A549 (cell line): ENCODE measurements at regions not wholly inside any gene's neighbourhood (a gene's known extent, or its start where the extent isn't known, plus 50 kb on each side); places are given as distances from the start of the nearest gene placed in this dataset.

ENCODE experiments used
- ESRRA ChIP-seq: fragments of 150-350 bp; IDR thresholded peaks from 2 replicates; pipeline ENCODE4 v1.6.1; 2014; ENCODE audit warnings: mild to moderate bottlenecking, low read length, borderline replicate concordance
- KDM1A ChIP-seq: fragments of 200-600 bp; sonication (generic); IDR thresholded peaks from 2 replicates; pipeline ENCODE4 v1.6.1; 2016; ENCODE audit warnings: low read depth, mild to moderate bottlenecking
- MAX ChIP-seq: IDR thresholded peaks from 2 replicates; pipeline ENCODE4 v1.6.1; 2012
- MYC ChIP-seq: IDR thresholded peaks from 2 replicates; pipeline ENCODE4 v1.6.1; 2012; ENCODE audit warnings: mild to moderate bottlenecking, inconsistent platforms, low read length, improper control_type of control experiment, borderline replicate concordance
- RCOR1 ChIP-seq: fragments of 150-350 bp; IDR thresholded peaks from 2 replicates; pipeline ENCODE4 v1.6.1; 2014; ENCODE audit warnings: antibody characterized with exemption, low read length, low read depth
- RNF2 ChIP-seq: fragments of 200-600 bp; sonication (generic); IDR thresholded peaks from 2 replicates; pipeline ENCODE4 v1.6.1; 2016; ENCODE audit warnings: low read depth, mild to moderate bottlenecking, antibody characterized with exemption, moderate library complexity, borderline replicate concordance
- SREBF2 ChIP-seq: fragments of 450-650 bp; IDR thresholded peaks from 2 replicates; pipeline ENCODE4 v1.6.1; 2014; ENCODE audit warnings: mild to moderate bottlenecking, moderate library complexity
- TF ChIP-seq, protein P1 (sequence below): fragments of >200 bp; sonication (Bioruptor Twin); formaldehyde crosslinking; IDR thresholded peaks from 3 replicates; pipeline ENCODE4 v1.5.1; 2016

DNA sequence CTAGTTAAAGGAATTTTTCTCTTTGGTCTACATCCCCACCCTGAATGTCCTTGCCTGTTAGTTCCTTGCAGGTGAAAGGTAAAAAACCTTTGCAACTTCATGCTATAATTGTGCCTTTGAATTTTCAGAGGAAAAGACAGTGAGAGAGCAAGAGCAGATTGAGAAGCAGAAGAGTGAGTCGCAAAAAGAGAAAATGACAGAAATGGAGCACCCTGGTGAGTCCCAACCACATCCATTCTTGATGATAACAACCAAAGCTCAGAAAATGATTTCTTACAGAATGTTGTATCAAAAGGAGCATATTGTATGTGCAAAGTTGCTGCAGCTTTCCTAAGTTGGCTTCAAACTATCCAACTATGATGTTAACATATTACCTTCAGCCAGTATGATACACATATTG, 165.2 kb upstream of the CENPW start:
- TF ChIP-seq, protein P1, sequence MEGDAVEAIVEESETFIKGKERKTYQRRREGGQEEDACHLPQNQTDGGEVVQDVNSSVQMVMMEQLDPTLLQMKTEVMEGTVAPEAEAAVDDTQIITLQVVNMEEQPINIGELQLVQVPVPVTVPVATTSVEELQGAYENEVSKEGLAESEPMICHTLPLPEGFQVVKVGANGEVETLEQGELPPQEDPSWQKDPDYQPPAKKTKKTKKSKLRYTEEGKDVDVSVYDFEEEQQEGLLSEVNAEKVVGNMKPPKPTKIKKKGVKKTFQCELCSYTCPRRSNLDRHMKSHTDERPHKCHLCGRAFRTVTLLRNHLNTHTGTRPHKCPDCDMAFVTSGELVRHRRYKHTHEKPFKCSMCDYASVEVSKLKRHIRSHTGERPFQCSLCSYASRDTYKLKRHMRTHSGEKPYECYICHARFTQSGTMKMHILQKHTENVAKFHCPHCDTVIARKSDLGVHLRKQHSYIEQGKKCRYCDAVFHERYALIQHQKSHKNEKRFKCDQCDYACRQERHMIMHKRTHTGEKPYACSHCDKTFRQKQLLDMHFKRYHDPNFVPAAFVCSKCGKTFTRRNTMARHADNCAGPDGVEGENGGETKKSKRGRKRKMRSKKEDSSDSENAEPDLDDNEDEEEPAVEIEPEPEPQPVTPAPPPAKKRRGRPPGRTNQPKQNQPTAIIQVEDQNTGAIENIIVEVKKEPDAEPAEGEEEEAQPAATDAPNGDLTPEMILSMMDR = no peak
- no peak for TF ChIP-seq RCOR1
- no peak for TF ChIP-seq ESRRA
- no peak for TF ChIP-seq MAX
- TF ChIP-seq KDM1A = no peak
- no peak for TF ChIP-seq SREBF2
- no peak for TF ChIP-seq MYC
- no peak for TF ChIP-seq RNF2
